BLaER1 treated with 17β-estradiol and CSF1 and Interleukin-3, amounts not matched to agents 10 nM and 100 nM (cell line): ENCODE measurements at regions not wholly inside any gene's neighbourhood (a gene's known extent, or its start where the extent isn't known, plus 50 kb on each side); places are given as distances from the start of the nearest gene placed in this dataset.

Experiments
- H3K27ac ChIP-seq, 11 experiments: shearing (Covaris generic); formaldehyde crosslinking; 2 replicates each; pipeline ENCODE4 v1.8.1; 2022
- H3K27me3 ChIP-seq, 11 experiments: shearing (Covaris generic); formaldehyde crosslinking; 2 replicates each; pipeline ENCODE4 v1.8.1; 2022
- H3K36me3 ChIP-seq, 11 experiments: shearing (Covaris generic); formaldehyde crosslinking; 2 replicates each; pipeline ENCODE4 v1.8.1; 2022
- H3K4me1 ChIP-seq, 10 experiments: shearing (Covaris generic); formaldehyde crosslinking; 2 replicates each; pipeline ENCODE4 v1.8.1; 2022
- H3K4me2 ChIP-seq, 11 experiments: shearing (Covaris generic); formaldehyde crosslinking; 2 replicates each; pipeline ENCODE4 v1.8.1; 2022
- H3K4me3 ChIP-seq, 10 experiments: shearing (Covaris generic); formaldehyde crosslinking; 2 replicates each; pipeline ENCODE4 v1.8.1; 2022
- H3K9ac ChIP-seq, 11 experiments: shearing (Covaris generic); formaldehyde crosslinking; 2 replicates each; pipeline ENCODE4 v1.8.1; 2022
- H3K9me3 ChIP-seq, 11 experiments: shearing (Covaris generic); formaldehyde crosslinking; replicated peaks in 1 of 11; 2 replicates each; pipeline ENCODE4 v1.8.1; 2022
- H4K20me1 ChIP-seq, 11 experiments: shearing (Covaris generic); formaldehyde crosslinking; 2 replicates each; pipeline ENCODE4 v1.8.1; 2022
- Cebpa-rat ChIP-seq, 11 experiments: shearing (Covaris generic); IDR thresholded peaks; 2 replicates each; pipeline ENCODE4 v1.8.1; 2022

DNA sequence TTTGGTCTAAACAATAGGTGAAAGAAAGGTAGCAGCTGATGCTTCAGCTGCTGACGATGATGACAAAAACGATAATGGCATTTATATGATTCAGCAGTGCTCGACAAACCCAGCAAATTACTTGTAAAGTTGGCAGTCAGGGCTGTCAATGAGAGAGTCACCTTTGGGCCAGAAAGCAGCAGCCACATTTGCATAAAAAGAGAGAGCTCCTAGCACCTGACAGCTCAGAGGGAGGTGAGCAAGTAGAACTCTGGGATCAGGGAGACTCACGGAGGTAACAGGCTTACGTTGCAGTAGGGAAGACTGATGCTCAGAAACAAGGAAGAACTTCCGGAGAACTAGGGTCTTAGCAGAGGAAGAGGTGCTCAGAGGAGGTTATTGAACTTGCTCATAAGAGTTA is 291.9 kb upstream of the ZFHX3 start:
- no peaks in the 10 kb centered on the region for H3K27me3 ChIP-seq
- no peaks in the 10 kb centered on the region for H3K36me3 ChIP-seq
- peak overlapping the region in 2 of 11 experiments; percentile 6 to 16; a peak in 1 of 22 replicates for H3K27ac ChIP-seq
- H4K20me1 ChIP-seq, result no peaks in the 10 kb centered on the region
- no peak overlapping the region for H3K9ac ChIP-seq
- H3K4me3 ChIP-seq, result no peak overlapping the region
- H3K9me3 ChIP-seq, result peaks cover 0 to 10% (median 0%) of the 10 kb centered on the region in 11 experiments; a peak in 4 of 22 replicates
- peak overlapping the region in 3 of 11 experiments; percentile 38 to 64 (median 56); a peak in 3 of 22 replicates for H3K4me2 ChIP-seq
- peaks cover 8 to 44% (median 29%) of the 10 kb centered on the region in 10 experiments for H3K4me1 ChIP-seq
- TF ChIP-seq Cebpa-rat (IDR thresholded peaks at IDR 0.05), result no peak

DNA sequence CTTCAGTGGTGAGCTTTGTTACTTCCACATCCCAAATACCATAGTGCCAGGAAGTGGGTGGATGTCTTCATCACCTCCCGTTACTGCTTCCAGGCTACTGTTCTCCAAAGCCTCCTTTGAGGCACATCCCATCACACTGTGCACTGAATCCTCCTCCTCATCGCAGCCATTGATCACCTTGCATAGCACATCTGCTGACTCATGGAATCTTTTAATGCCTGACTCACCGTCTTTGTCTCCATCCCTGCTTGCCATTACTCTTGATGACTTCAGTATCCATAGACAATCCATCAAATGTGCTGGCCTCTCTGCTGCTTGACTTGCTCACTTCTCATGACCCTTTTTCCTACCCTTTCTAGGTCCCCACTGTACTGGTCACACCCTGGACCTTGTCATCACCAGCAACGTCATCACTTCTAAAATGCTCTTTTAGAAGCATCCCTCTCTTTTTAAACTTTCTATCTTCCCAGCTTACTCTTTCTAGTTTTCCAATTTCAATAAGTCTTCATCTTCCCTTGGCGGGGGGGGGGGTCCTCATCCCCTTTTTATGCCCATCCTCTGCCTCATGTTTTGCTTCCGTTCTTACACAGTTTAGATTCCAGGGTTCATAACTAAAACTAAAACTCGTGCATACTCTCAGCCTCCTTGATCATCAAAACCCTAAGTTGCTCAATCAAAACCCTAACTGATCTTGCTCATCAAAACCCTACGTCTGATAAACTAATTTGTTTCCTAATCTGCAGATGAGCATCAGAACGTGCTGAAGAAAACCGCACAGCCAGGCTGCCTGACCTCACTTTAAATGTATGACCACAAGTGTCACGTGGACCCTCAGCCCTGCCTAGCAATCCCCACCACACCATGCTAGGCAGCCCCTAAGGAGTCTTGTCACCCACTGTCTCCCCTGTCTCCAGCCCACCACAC is 289.7 kb upstream of the ZFHX3 start:
- Histone ChIP-seq H3K4me1 (peaks cover 11 to 61% (median 39%) of the 10 kb centered on the region in 10 experiments), H3K36me3 (no peaks in the 10 kb centered on the region), H3K27ac (peak overlapping the region in 9 of 11 experiments; percentile 60 to 86 (median 82); a peak in 18 of 22 replicates), H4K20me1 (no peaks in the 10 kb centered on the region), H3K9ac (peak overlapping the region in 9 of 11 experiments; percentile 36 to 74 (median 69); a peak in 15 of 22 replicates), H3K9me3 (peaks cover 0 to 10% (median 0%) of the 10 kb centered on the region in 11 experiments; a peak in 4 of 22 replicates), H3K27me3 (no peaks in the 10 kb centered on the region), H3K4me2 (peak overlapping the region; percentile 30 to 75 (median 58); a peak in 21 of 22 replicates), H3K4me3 (peak overlapping the region in 3 of 10 experiments; percentile 3 to 13 (median 12); a peak in 4 of 20 replicates)
- TF ChIP-seq Cebpa-rat (IDR thresholded peaks at IDR 0.05), result peak in 9 of 11 experiments; percentile 32 to 84 (median 74); a peak in 16 of 22 replicates

DNA sequence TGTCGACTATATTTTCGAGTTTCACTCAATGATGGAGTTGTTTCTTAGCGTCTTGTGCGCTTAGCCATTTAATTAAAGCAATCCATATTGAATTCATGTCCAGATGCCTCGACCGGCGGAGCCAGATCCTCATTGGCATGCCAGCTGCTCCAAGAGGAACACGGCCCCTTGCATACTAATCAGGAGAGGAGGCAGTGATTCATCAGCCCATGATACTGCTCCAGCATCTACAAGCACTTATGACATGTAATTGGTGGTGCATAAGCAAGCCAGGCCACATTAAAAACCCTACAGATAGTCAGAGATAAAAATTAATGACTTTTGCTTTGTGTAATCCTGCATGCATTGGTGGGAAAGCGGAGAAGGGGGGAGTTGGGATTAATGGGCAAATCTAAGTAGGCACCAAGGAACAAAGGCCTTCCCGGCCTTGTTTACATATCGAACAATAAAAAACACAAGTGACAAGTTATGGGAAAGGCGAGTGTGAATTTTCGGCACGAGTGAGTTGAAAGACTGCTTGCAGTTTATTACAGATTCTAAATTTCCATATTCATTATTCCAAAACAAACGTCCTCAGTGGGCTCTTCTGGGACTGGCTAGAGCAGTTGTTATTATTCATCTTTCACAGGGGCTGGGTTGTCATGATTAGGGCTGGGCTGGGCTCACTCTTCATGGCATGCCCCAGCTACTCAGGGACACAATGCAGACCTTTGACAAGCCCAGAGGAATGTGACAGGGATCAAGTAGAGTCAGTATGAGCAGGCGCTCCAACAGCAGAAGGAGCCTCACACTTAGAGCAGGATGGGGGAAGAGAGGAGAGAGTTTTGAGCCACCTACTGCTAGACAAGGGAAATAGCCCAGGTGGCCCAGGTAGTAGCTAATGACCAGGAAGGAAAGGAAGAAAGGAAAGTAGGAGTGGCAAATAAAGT is 281.7 kb upstream of the ZFHX3 start:
- Histone ChIP-seq H3K4me1 (peaks cover 7 to 52% (median 41%) of the 10 kb centered on the region in 10 experiments; a peak in 19 of 20 replicates), H3K27ac (peak overlapping the region in 1 of 11 experiments; percentile 17; a peak in 4 of 22 replicates), H4K20me1 (no peaks in the 10 kb centered on the region), H3K9ac (no peak overlapping the region), H3K27me3 (no peaks in the 10 kb centered on the region), H3K36me3 (no peaks in the 10 kb centered on the region), H3K9me3 (peaks cover 0 to 30% (median 10%) of the 10 kb centered on the region in 11 experiments; a peak in 12 of 22 replicates), H3K4me2 (peak overlapping the region in 5 of 11 experiments; percentile 4 to 74 (median 68); a peak in 6 of 22 replicates), H3K4me3 (no peak overlapping the region)
- no peak for TF ChIP-seq Cebpa-rat (IDR thresholded peaks at IDR 0.05)

DNA sequence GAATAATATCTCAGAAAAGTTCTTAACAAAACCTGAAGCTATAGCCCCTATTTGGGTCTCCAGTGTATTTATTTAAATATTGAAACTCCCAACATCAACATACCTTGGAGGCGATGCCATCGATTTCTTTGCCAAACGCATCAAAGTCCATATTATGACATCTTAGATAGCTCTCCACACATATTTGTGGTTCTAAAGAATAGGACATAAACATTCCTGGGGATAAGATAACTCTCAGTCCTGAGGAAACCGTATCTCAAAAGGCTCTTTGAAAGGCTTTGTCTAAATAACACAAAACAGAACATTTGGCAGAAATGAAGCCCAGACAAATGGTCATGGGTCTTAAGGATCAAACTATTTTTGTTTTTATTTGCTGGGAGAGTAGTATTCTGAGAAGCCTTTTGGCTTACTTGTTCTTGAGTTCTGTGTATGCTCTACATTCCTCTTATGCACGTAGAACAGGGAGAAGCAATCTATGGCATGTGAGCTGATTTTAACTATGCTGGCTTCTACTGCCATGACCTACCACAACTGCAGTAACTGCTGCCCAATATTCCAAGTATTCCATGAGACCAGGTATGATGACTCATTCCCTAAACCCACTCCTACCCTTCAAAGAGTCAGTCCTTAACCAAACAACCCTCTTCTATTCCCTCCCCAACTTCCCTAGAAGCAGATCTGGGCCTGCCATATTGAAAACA is 279.0 kb upstream of the ZFHX3 start:
- H3K9ac ChIP-seq, result no peak overlapping the region
- H3K4me1 ChIP-seq, result peaks cover 8 to 41% (median 25%) of the 10 kb centered on the region in 10 experiments
- no peak overlapping the region for H3K4me3 ChIP-seq
- no peaks in the 10 kb centered on the region for H3K36me3 ChIP-seq
- H3K9me3 ChIP-seq, result peaks cover 0 to 30% (median 10%) of the 10 kb centered on the region in 11 experiments; a peak in 12 of 22 replicates
- H3K27ac ChIP-seq, result no peak overlapping the region
- H4K20me1 ChIP-seq, result no peaks in the 10 kb centered on the region
- peak overlapping the region in 3 of 11 experiments; percentile 15 to 24 (median 17); a peak in 3 of 22 replicates for H3K4me2 ChIP-seq
- no peak for TF ChIP-seq Cebpa-rat (IDR thresholded peaks at IDR 0.05)
- H3K27me3 ChIP-seq, result no peaks in the 10 kb centered on the region

DNA sequence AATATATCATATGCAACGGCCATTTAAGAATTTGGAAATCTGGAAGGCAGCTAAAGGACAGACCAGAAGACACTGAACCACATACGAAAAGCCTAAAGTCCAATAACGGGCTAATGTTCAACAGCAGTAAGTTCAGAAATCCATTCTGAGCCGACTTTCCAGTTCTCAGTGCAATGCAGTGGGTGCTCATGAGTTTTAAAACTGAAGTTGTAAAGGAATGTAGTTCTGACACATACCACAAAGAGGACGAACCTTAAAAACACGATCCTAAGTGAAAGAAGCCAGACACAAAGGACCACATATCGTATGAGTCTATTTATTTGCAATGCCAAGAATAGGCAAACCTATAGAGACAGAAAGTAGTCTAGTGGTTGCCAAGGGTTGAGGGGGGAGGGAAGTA is 278.3 kb upstream of the ZFHX3 start:
- Histone ChIP-seq H3K36me3 (no peaks in the 10 kb centered on the region), H3K9me3 (peaks cover 0 to 30% (median 10%) of the 10 kb centered on the region in 11 experiments; a peak in 12 of 22 replicates), H3K4me3 (no peak overlapping the region), H3K4me1 (peaks cover 12 to 40% (median 20%) of the 10 kb centered on the region in 10 experiments), H4K20me1 (no peaks in the 10 kb centered on the region), H3K27me3 (no peaks in the 10 kb centered on the region), H3K9ac (no peak overlapping the region), H3K27ac (no peak overlapping the region), H3K4me2 (no peak overlapping the region)
- TF ChIP-seq Cebpa-rat (IDR thresholded peaks at IDR 0.05), result no peak

DNA sequence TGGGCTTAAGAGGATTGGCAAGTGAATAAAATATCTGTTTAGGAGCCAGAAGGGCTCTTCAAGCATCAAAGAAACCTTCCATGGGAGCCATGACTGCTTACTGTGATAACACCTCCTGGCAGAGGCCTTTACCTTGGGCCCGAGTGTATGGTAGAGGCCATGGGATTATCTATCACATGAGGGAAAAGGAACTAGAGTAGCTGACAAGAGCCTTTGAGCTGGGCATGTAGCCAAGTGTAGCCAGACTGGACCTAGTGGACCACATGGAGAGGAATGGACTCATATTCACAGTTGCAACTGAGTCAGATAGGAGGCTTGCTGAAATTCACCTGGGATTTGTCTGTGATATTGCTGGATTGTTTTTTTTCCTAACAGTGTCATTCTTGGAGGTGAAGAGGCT is 276.0 kb upstream of the ZFHX3 start:
- Histone ChIP-seq H3K9ac (no peak overlapping the region), H4K20me1 (no peaks in the 10 kb centered on the region), H3K9me3 (peaks cover 0 to 14% (median 6%) of the 10 kb centered on the region in 11 experiments; a peak in 6 of 22 replicates), H3K27me3 (no peaks in the 10 kb centered on the region), H3K27ac (no peak overlapping the region), H3K36me3 (no peaks in the 10 kb centered on the region), H3K4me1 (peaks cover 0 to 19% (median 16%) of the 10 kb centered on the region in 10 experiments; a peak in 13 of 20 replicates), H3K4me3 (no peak overlapping the region), H3K4me2 (peak overlapping the region in 3 of 11 experiments; percentile 19 to 55 (median 31); a peak in 5 of 22 replicates)
- no peak for TF ChIP-seq Cebpa-rat (IDR thresholded peaks at IDR 0.05)

DNA sequence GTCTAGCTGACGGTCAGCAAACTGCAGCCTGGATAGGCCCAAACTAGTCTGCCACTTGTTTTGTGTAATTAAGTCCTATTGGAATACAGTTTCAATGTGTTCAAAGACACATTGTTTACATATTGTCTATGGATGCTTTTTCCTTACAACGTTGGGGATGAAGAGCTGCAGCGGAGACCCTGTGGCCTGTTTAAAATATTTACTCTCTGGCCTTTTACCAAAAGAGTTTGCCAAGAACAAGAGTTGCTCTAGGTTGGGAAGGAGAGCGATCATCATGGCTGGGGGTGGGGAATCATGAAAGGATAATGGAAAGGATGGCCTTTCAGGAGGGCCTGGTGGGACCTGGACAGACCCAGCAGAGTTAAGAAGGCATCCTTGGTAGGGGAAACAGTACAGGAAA is 274.9 kb upstream of the ZFHX3 start:
- Histone ChIP-seq H3K4me1 (peaks cover 0 to 19% (median 16%) of the 10 kb centered on the region in 10 experiments; a peak in 13 of 20 replicates), H4K20me1 (no peaks in the 10 kb centered on the region), H3K9ac (no peak overlapping the region), H3K4me2 (peak overlapping the region in 1 of 11 experiments; percentile 31; a peak in 1 of 22 replicates), H3K9me3 (peaks cover 0 to 10% (median 6%) of the 10 kb centered on the region in 11 experiments; a peak in 5 of 22 replicates), H3K27me3 (no peaks in the 10 kb centered on the region), H3K27ac (no peak overlapping the region), H3K4me3 (no peak overlapping the region), H3K36me3 (no peaks in the 10 kb centered on the region)
- no peak for TF ChIP-seq Cebpa-rat (IDR thresholded peaks at IDR 0.05)

DNA sequence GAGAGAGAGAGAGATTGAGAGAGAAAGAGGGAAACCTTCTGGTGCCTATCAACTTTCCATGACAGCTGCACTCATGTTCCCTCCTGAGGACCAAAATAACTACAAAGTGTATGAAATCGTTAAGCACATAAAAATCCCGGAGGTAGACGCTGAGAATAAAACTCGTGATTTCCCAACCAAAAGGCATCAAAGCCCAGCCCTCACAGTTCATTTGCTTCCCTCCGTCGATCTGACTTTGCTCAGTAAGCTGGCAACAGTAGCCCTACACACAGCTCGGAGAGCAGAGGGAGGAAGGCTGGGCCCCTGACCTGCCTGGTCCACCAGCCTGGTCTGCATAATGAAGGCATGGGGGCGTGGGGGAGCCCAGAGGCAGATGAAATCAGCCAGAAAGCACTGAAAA is 273.9 kb upstream of the ZFHX3 start:
- no peaks in the 10 kb centered on the region for H4K20me1 ChIP-seq
- TF ChIP-seq Cebpa-rat (IDR thresholded peaks at IDR 0.05), result no peak
- no peaks in the 10 kb centered on the region for H3K36me3 ChIP-seq
- H3K27ac ChIP-seq, result no peak overlapping the region
- no peak overlapping the region for H3K4me3 ChIP-seq
- peaks cover 0 to 22% (median 13%) of the 10 kb centered on the region in 10 experiments; a peak in 13 of 20 replicates for H3K4me1 ChIP-seq
- H3K9ac ChIP-seq, result no peak overlapping the region
- H3K9me3 ChIP-seq, result peaks cover 0 to 10% (median 2%) of the 10 kb centered on the region in 11 experiments; a peak in 5 of 22 replicates
- H3K4me2 ChIP-seq, result peak overlapping the region in 6 of 11 experiments; percentile 7 to 28 (median 21); a peak in 6 of 22 replicates
- H3K27me3 ChIP-seq, result no peaks in the 10 kb centered on the region
